BE2C (cell line): ENCODE measurements at regions not wholly inside any gene's neighbourhood (a gene's known extent, or its start where the extent isn't known, plus 50 kb on each side); places are given as distances from the start of the nearest gene placed in this dataset.
A peak's percentile ranks its signal among the peaks of the same experiment; 100 is the strongest.

ENCODE experiments used
- DNase-seq: peaks from one replicate; pipeline ENCODE4 v3.0.0-alpha.2; 2020
- H3K27me3 ChIP-seq: fragments of 250-450 bp; sonication (Bioruptor Pico); 2 replicates; pipeline ENCODE4 v1.5.1; 2020; ENCODE audit warnings: mild to moderate bottlenecking
- H3K36me3 ChIP-seq: fragments of 250-450 bp; sonication (Bioruptor Pico); 2 replicates; pipeline ENCODE4 v1.5.1; 2020; ENCODE audit warnings: mild to moderate bottlenecking
- H3K4me1 ChIP-seq: fragments of 250-450 bp; sonication (Bioruptor Pico); 2 replicates; pipeline ENCODE4 v1.5.1; 2020
- H3K4me3 ChIP-seq: 2 replicates; pipeline ENCODE4 v1.5.1; 2011; ENCODE audit warnings: low read depth, low read length
- H3K9me3 ChIP-seq: fragments of 250-450 bp; sonication (Bioruptor Pico); 2 replicates; pipeline ENCODE4 v1.5.1; 2020
- CTCF ChIP-seq: IDR thresholded peaks from 2 replicates; pipeline ENCODE4 v1.5.1; 2012; ENCODE audit warnings: mild to moderate bottlenecking, low read depth, low read length

GRCh38 chr7:33804140-33804660, 101.1 kb upstream of the BMPER start:
- Histone ChIP-seq H3K4me3 (no peak overlapping the region), H3K27me3 (no peaks in the 10 kb centered on the region), H3K36me3 (no peaks in the 10 kb centered on the region), H3K9me3 (no peaks in the 10 kb centered on the region), H3K4me1 (peaks cover 4% of the 10 kb centered on the region)
- no peak for TF ChIP-seq CTCF
- no peak for DNase-seq

- H3K4me1 ChIP-seq = peaks cover 4% of the 10 kb centered on the region
- H3K36me3 ChIP-seq = no peaks in the 10 kb centered on the region
- H3K4me3 ChIP-seq = no peak overlapping the region
- H3K9me3 ChIP-seq = no peaks in the 10 kb centered on the region
- TF ChIP-seq CTCF = no peak
- DNase-seq = no peak
- H3K27me3 ChIP-seq = no peaks in the 10 kb centered on the region
Measured at GRCh38 chr7:33805630-33806233, 99.6 kb upstream of the BMPER start.

GRCh38 chr7:33806298-33807154, 98.8 kb upstream of the BMPER start:
- Histone ChIP-seq H3K36me3 (no peaks in the 10 kb centered on the region), H3K27me3 (no peaks in the 10 kb centered on the region), H3K9me3 (no peaks in the 10 kb centered on the region), H3K4me3 (no peak overlapping the region), H3K4me1 (peaks cover 4% of the 10 kb centered on the region)
- DNase-seq = no peak
- TF ChIP-seq CTCF = no peak

- H3K4me3 ChIP-seq = no peak overlapping the region
Measured at GRCh38 chr7:33807155-33807530, 98.2 kb upstream of the BMPER start.

GRCh38 chr7:33807779-33808482, 97.4 kb upstream of the BMPER start:
- no peak overlapping the region for H3K4me3 ChIP-seq
- no peaks in the 10 kb centered on the region for H3K9me3 ChIP-seq
- H3K4me1 ChIP-seq = peaks cover 4% of the 10 kb centered on the region
- no peaks in the 10 kb centered on the region for H3K27me3 ChIP-seq
- no peaks in the 10 kb centered on the region for H3K36me3 ChIP-seq
- DNase-seq = peak; percentile 38
- peak; percentile 49 for TF ChIP-seq CTCF

More at GRCh38 chr7:33807155-33807530, 98.2 kb upstream of the BMPER start:
- no peaks in the 10 kb centered on the region for H3K36me3 ChIP-seq
- H3K9me3 ChIP-seq = no peaks in the 10 kb centered on the region
- peaks cover 4% of the 10 kb centered on the region for H3K4me1 ChIP-seq
- H3K27me3 ChIP-seq = no peaks in the 10 kb centered on the region
- DNase-seq = no peak
- TF ChIP-seq CTCF = no peak

GRCh38 chr7:33809228-33809627, 96.1 kb upstream of the BMPER start:
- Histone ChIP-seq H3K4me1 (peaks cover 4% of the 10 kb centered on the region), H3K9me3 (no peaks in the 10 kb centered on the region), H3K4me3 (no peak overlapping the region), H3K27me3 (no peaks in the 10 kb centered on the region), H3K36me3 (no peaks in the 10 kb centered on the region)
- TF ChIP-seq CTCF = no peak
- DNase-seq = no peak
